K562 (cell line): ENCODE measurements at regions not wholly inside any gene's neighbourhood (a gene's known extent, or its start where the extent isn't known, plus 50 kb on each side); places are given as distances from the start of the nearest gene placed in this dataset.

Experiments used
- CXXC5 ChIP-seq: fragments of 250-450 bp; sonication (Bioruptor Pico); IDR thresholded peaks from 2 replicates; pipeline ENCODE4 v1.8.0; 2022; ENCODE audit warnings: inconsistent platforms, mild to moderate bottlenecking, moderate library complexity
- E2F6 ChIP-seq, 2 experiments: IDR thresholded peaks; 2 replicates each; pipeline ENCODE4 v1.6.1; 2011; ENCODE audit warnings: borderline replicate concordance in 1 of 2, control low read depth in 1 of 2, low read depth in 1 of 2, low read length in 1 of 2, mild to moderate bottlenecking in 1 of 2, mixed read lengths in 1 of 2, moderate library complexity in 1 of 2; ENCODE audit not compliant: insufficient read depth in 1 of 2, insufficient read length in 1 of 2, poor library complexity in 1 of 2, severe bottlenecking in 1 of 2; ENCODE audit errors: extremely low read depth in 1 of 2
- HCFC1 ChIP-seq: IDR thresholded peaks from 2 replicates; pipeline ENCODE4 v1.6.1; 2012; ENCODE audit warnings: low read depth, low read length, improper control_type of control experiment
- HMGN3 ChIP-seq: IDR thresholded peaks from 2 replicates; pipeline ENCODE4 v1.6.1; 2011; ENCODE audit warnings: borderline replicate concordance, low read depth, mild to moderate bottlenecking, mixed read lengths, low read length; ENCODE audit not compliant: insufficient read length; ENCODE audit errors: extremely low read depth
- POLR2AphosphoS2 ChIP-seq: IDR thresholded peaks from 2 replicates; pipeline ENCODE4 v1.6.1; 2012; ENCODE audit warnings: low read length, improper control_type of control experiment
- RCOR1 ChIP-seq, 2 experiments: IDR thresholded peaks; 2 replicates each; pipeline ENCODE4 v1.6.1; 2012; ENCODE audit warnings: low read depth in 2 of 2, low read length in 2 of 2, borderline replicate concordance in 1 of 2, improper control_type of control experiment in 1 of 2
- YY1 ChIP-seq, 3 experiments: IDR thresholded peaks; 2 replicates each; pipeline ENCODE4 v1.6.1; 2011; ENCODE audit warnings: low read length in 2 of 3, mild to moderate bottlenecking in 2 of 3, moderate library complexity in 2 of 3, borderline replicate concordance in 1 of 3, control low read depth in 1 of 3, low read depth in 1 of 3; ENCODE audit not compliant: insufficient read depth in 3 of 3, insufficient replicate concordance in 2 of 3, control insufficient read depth in 1 of 3, insufficient read length in 1 of 3; ENCODE audit errors: extremely low read depth in 1 of 3
- ZSCAN29 ChIP-seq: fragments of 450-650 bp; IDR thresholded peaks from 2 replicates; pipeline ENCODE4 v1.6.1; 2017
- TF ChIP-seq, protein P1 (sequence below), 2 experiments: fragments of 450-650 bp; formaldehyde crosslinking in 1 of 2; IDR thresholded peaks; 2 replicates each; pipeline versions ENCODE4 v1.4.0 to v1.6.1; 2014 to 2020; ENCODE audit warnings: mild to moderate bottlenecking in 2 of 2, borderline replicate concordance in 1 of 2, low read depth in 1 of 2
- TF ChIP-seq, protein P2 (sequence below), 2 experiments: fragments of 150-350 bp in 1 of 2; IDR thresholded peaks; 2 replicates each; pipeline ENCODE4 v1.6.1; 2012 to 2016; ENCODE audit warnings: low read depth in 2 of 2, low read length in 2 of 2, mild to moderate bottlenecking in 1 of 2, moderate library complexity in 1 of 2

DNA sequence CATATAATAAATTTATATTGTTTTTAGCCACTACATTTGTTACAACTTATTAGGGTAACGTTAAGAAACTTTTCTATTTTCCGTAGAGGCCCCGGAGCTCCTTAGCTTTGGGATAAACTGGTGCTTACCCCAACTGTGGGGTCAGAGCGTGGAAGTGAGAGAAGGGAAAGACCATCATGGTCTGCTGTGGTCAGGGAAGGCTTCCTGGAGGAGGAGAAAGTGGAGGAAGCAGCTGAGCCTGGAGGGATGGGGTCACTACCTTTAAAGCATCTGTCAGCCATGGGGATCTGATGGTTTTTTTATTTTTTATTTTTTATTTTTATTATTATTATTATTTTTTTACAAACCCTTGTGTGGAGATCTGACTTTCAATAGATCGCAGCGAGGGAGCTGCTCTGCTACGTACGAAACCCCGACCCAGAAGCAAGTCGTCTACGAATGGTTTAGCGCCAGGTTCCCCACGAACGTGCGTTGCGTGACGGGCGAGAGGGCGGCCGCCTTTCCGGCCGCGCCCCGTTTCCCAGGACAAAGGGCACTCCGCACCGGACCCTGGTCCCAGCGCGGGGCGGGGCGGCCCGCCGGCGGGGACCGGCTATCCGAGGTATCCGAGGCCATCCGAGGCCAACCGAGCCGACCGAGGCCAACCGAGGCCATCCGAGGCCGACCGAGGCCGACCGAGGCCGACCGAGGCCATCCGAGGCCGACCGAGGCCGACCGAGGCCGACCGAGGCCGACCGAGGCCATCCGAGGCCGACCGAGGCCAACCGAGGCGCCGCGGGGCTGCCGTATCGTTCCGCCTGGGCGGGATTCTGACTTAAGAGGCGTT lies 1101.2 kb upstream of the TMEM132C start (continued):
- TF ChIP-seq, protein P1, sequence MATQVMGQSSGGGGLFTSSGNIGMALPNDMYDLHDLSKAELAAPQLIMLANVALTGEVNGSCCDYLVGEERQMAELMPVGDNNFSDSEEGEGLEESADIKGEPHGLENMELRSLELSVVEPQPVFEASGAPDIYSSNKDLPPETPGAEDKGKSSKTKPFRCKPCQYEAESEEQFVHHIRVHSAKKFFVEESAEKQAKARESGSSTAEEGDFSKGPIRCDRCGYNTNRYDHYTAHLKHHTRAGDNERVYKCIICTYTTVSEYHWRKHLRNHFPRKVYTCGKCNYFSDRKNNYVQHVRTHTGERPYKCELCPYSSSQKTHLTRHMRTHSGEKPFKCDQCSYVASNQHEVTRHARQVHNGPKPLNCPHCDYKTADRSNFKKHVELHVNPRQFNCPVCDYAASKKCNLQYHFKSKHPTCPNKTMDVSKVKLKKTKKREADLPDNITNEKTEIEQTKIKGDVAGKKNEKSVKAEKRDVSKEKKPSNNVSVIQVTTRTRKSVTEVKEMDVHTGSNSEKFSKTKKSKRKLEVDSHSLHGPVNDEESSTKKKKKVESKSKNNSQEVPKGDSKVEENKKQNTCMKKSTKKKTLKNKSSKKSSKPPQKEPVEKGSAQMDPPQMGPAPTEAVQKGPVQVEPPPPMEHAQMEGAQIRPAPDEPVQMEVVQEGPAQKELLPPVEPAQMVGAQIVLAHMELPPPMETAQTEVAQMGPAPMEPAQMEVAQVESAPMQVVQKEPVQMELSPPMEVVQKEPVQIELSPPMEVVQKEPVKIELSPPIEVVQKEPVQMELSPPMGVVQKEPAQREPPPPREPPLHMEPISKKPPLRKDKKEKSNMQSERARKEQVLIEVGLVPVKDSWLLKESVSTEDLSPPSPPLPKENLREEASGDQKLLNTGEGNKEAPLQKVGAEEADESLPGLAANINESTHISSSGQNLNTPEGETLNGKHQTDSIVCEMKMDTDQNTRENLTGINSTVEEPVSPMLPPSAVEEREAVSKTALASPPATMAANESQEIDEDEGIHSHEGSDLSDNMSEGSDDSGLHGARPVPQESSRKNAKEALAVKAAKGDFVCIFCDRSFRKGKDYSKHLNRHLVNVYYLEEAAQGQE (IDR thresholded peaks at IDR 0.05; ENCODE audit: borderline replicate concordance) = peak; percentile 82
- TF ChIP-seq, protein P1 (CRISPR knock-in tag; IDR thresholded peaks at IDR 0.05; ENCODE audit: low read depth) = no peak
- peak; percentile 55 for TF ChIP-seq HMGN3
- no peak for TF ChIP-seq ZSCAN29
- TF ChIP-seq, protein P2, sequence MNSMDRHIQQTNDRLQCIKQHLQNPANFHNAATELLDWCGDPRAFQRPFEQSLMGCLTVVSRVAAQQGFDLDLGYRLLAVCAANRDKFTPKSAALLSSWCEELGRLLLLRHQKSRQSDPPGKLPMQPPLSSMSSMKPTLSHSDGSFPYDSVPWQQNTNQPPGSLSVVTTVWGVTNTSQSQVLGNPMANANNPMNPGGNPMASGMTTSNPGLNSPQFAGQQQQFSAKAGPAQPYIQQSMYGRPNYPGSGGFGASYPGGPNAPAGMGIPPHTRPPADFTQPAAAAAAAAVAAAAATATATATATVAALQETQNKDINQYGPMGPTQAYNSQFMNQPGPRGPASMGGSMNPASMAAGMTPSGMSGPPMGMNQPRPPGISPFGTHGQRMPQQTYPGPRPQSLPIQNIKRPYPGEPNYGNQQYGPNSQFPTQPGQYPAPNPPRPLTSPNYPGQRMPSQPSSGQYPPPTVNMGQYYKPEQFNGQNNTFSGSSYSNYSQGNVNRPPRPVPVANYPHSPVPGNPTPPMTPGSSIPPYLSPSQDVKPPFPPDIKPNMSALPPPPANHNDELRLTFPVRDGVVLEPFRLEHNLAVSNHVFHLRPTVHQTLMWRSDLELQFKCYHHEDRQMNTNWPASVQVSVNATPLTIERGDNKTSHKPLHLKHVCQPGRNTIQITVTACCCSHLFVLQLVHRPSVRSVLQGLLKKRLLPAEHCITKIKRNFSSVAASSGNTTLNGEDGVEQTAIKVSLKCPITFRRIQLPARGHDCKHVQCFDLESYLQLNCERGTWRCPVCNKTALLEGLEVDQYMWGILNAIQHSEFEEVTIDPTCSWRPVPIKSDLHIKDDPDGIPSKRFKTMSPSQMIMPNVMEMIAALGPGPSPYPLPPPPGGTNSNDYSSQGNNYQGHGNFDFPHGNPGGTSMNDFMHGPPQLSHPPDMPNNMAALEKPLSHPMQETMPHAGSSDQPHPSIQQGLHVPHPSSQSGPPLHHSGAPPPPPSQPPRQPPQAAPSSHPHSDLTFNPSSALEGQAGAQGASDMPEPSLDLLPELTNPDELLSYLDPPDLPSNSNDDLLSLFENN (IDR thresholded peaks at IDR 0.05; ENCODE audit: low read depth in 2 of 2, low read length in 2 of 2) = 0 out of 4 replicates have a peak, but pooled peaks of 1 of the 2 experiments have one; percentile 8
- peak in 1 of 3 experiments; percentile 36 for TF ChIP-seq YY1 (IDR thresholded peaks at IDR 0.05; ENCODE audit: borderline replicate concordance in 1 of 3, control insufficient read depth in 1 of 3, extremely low read depth in 1 of 3, insufficient read depth in 3 of 3, insufficient read length in 1 of 3, insufficient replicate concordance in 2 of 3, low read depth in 1 of 3, low read length in 2 of 3)
- peak; percentile 91 for TF ChIP-seq CXXC5 (CRISPR knock-in tag)
- TF ChIP-seq POLR2AphosphoS2 = peak; percentile 32; the same call in 1 of the 2 replicates
- TF ChIP-seq RCOR1 (IDR thresholded peaks at IDR 0.05; ENCODE audit: borderline replicate concordance in 1 of 2, low read depth in 2 of 2, low read length in 2 of 2) = peak in 1 of 2 experiments; percentile 12; a peak in 1 of 4 replicates
- peak in 1 of 2 experiments; percentile 53 for TF ChIP-seq E2F6 (IDR thresholded peaks at IDR 0.05; ENCODE audit: borderline replicate concordance in 1 of 2, extremely low read depth in 1 of 2, insufficient read depth in 1 of 2, insufficient read length in 1 of 2, low read depth in 1 of 2, low read length in 1 of 2, poor library complexity in 1 of 2, severe bottlenecking in 1 of 2)
- no peak for TF ChIP-seq HCFC1
